Upper lobe of left lung (tissue), 6 donors: ENCODE measurements at regions not wholly inside any gene's neighbourhood (a gene's known extent, or its start where the extent isn't known, plus 50 kb on each side); places are given as distances from the start of the nearest gene placed in this dataset.
"Not testable (repeated sequence)": the region's sequence is repeated elsewhere in the genome, so short reads cannot be mapped to it uniquely, and the experiment has no call there.

Source experiments
- ATAC-seq, 2 donors: fragments of 200-7000 bp; cut with Tn5 transposase; one replicate each; pipeline ENCODE4 v1.9.1; 2022; ENCODE audit warnings: mild to moderate bottlenecking in 2 of 2, moderate library complexity in 2 of 2; ENCODE audit not compliant: low FRiP score in 2 of 2
- DNase-seq, 2 donors: peaks; one replicate each; pipeline ENCODE4 v3.0.0-alpha.2; 2019 to 2020
- H3K27ac ChIP-seq, 4 donors: fragments of 200-600 bp; sonication (generic); one replicate each; pipeline ENCODE4 v1.5.1; 2016 to 2019
- H3K27me3 ChIP-seq, 4 donors: fragments of 200-600 bp; sonication (generic); one replicate each; pipeline ENCODE4 v1.5.1; 2017 to 2019
- H3K36me3 ChIP-seq, 4 donors: fragments of 200-600 bp; sonication (generic); one replicate each; pipeline ENCODE4 v1.5.1; 2016 to 2019
- H3K4me1 ChIP-seq, 4 donors: fragments of 200-600 bp; sonication (generic); one replicate each; pipeline ENCODE4 v1.5.1; 2018 to 2019
- H3K4me3 ChIP-seq, 4 donors: fragments of 200-600 bp; sonication (generic); one replicate each; pipeline ENCODE4 v1.5.1; 2017 to 2019; ENCODE audit warnings: mild to moderate bottlenecking in 2 of 4, moderate library complexity in 1 of 4
- H3K9me3 ChIP-seq, 4 donors: fragments of 200-600 bp; sonication (generic); one replicate each; pipeline ENCODE4 v1.5.1; 2018 to 2019
- CTCF ChIP-seq, 6 experiments: fragments of 450-650 bp in 4 of 6; fragments of 200-600 bp in 2 of 6; sonication (generic) in 2 of 6; IDR thresholded peaks; one replicate each; pipeline ENCODE4 v1.5.1; 2016 to 2019; ENCODE audit warnings: antibody characterized with exemption in 6 of 6
- EP300 ChIP-seq, 4 donors: sonication (generic); formaldehyde crosslinking; IDR thresholded peaks; one replicate each; pipeline ENCODE4 v1.5.1; 2017; ENCODE audit warnings: antibody characterized with exemption in 4 of 4, control low read depth in 2 of 4
- POLR2A ChIP-seq, 4 donors: fragments of 450-650 bp; IDR thresholded peaks; one replicate each; pipeline ENCODE4 v1.5.1; 2016 to 2017; ENCODE audit warnings: antibody characterized with exemption in 4 of 4, mild to moderate bottlenecking in 2 of 4
- POLR2AphosphoS5 ChIP-seq, 2 donors: sonication (generic); formaldehyde crosslinking; IDR thresholded peaks; one replicate each; pipeline ENCODE4 v1.5.1; 2017; ENCODE audit warnings: antibody characterized with exemption in 2 of 2
- WGBS, 2 donors: methylation state at CpG; one replicate each; pipeline ENCODE4 v1.1.5; 2017 to 2018; 5-methylcytosine and 5-hydroxymethylcytosine counted together
- donor health status: DM: no; HTN: no; CAD: no; lungs with moderate emphysema.
- donor health status: DM: no; HTN: yes; CAD: no; lungs with severe emphysema.

- peak in 1 of 2 donors; percentile 77 for DNase-seq
- H3K27ac ChIP-seq, result no peak overlapping the region
- no peak for ATAC-seq
- H3K27me3 ChIP-seq, result no peaks in the 10 kb centered on the region
- WGBS, 2 donors, result 87 to 89% methylated on average over 31 to 45 of the region's 55 CpGs
- no peaks in the 10 kb centered on the region for H3K4me1 ChIP-seq
- H3K36me3 ChIP-seq, result no peaks in the 10 kb centered on the region
- no peak overlapping the region for H3K4me3 ChIP-seq
- TF ChIP-seq CTCF (IDR thresholded peaks at IDR 0.05) (no peak), POLR2A (IDR thresholded peaks at IDR 0.05) (no peak), EP300 (IDR thresholded peaks at IDR 0.05) (no peak), POLR2AphosphoS5 (IDR thresholded peaks at IDR 0.05) (no peak)
- H3K9me3 ChIP-seq, result no peaks in the 10 kb centered on the region
Observed at GRCh38 chr22:48622891-48623545, 1204.7 kb downstream of the BRD1 start.

- Histone ChIP-seq H3K4me1 (no peaks in the 10 kb centered on the region), H3K4me3 (no peak overlapping the region), H3K9me3 (no peaks in the 10 kb centered on the region), H3K27me3 (no peaks in the 10 kb centered on the region), H3K27ac (no peak overlapping the region), H3K36me3 (no peaks in the 10 kb centered on the region)
- no peak for TF ChIP-seq CTCF (IDR thresholded peaks at IDR 0.05)
- no peak for TF ChIP-seq POLR2AphosphoS5 (IDR thresholded peaks at IDR 0.05)
- TF ChIP-seq POLR2A (IDR thresholded peaks at IDR 0.05), result no peak
- no peak for TF ChIP-seq EP300 (IDR thresholded peaks at IDR 0.05)
- ATAC-seq, result no peak
- no peak for DNase-seq
Observed at GRCh38 chr22:48621085-48621484, 1206.6 kb downstream of the BRD1 start.

- H3K4me3 ChIP-seq, DNase-seq, H3K27ac ChIP-seq, H3K27me3 ChIP-seq, H3K4me1 ChIP-seq, H3K36me3 ChIP-seq, H3K9me3 ChIP-seq, ATAC-seq: not testable (repeated sequence)
- 86 to 92% methylated on average over 2 of the region's 2 CpGs for WGBS, 2 donors
Observed at GRCh38 chr22:48620460-48620859, 1207.2 kb downstream of the BRD1 start.

- H3K9me3 ChIP-seq, result no peaks in the 10 kb centered on the region
- no peaks in the 10 kb centered on the region for H3K4me1 ChIP-seq
- no peaks in the 10 kb centered on the region for H3K36me3 ChIP-seq
- no peak overlapping the region for H3K4me3 ChIP-seq
- 73% methylated on average over 8 to 16 of the region's 20 CpGs for WGBS, 2 donors
- ATAC-seq (no peak), DNase-seq (no peak)
- no peaks in the 10 kb centered on the region for H3K27me3 ChIP-seq
- H3K27ac ChIP-seq, result no peak overlapping the region
- TF ChIP-seq POLR2A (IDR thresholded peaks at IDR 0.05) (no peak), POLR2AphosphoS5 (IDR thresholded peaks at IDR 0.05) (no peak), CTCF (IDR thresholded peaks at IDR 0.05) (no peak), EP300 (IDR thresholded peaks at IDR 0.05) (no peak)
Observed at GRCh38 chr22:48619721-48620120, 1208.0 kb downstream of the BRD1 start.

GRCh38 chr22:48618326-48618725 lies 1209.3 kb downstream of the BRD1 start:
- TF ChIP-seq POLR2AphosphoS5 (IDR thresholded peaks at IDR 0.05) (no peak), EP300 (IDR thresholded peaks at IDR 0.05) (no peak), POLR2A (IDR thresholded peaks at IDR 0.05) (no peak), CTCF (IDR thresholded peaks at IDR 0.05) (no peak)
- no peak overlapping the region for H3K27ac ChIP-seq
- ATAC-seq (no peak), DNase-seq (no peak)
- 93 to 94% methylated on average over 17 to 18 of the region's 18 CpGs for WGBS, 2 donors
- no peaks in the 10 kb centered on the region for H3K4me1 ChIP-seq
- no peaks in the 10 kb centered on the region for H3K36me3 ChIP-seq
- no peaks in the 10 kb centered on the region for H3K27me3 ChIP-seq
- H3K4me3 ChIP-seq, result no peak overlapping the region
- H3K9me3 ChIP-seq, result no peaks in the 10 kb centered on the region
